ENCODE measurements at regions not wholly inside any gene's neighbourhood (a gene's known extent, or its start where the extent isn't known, plus 50 kb on each side); places are given as distances from the start of the nearest gene placed in this dataset.
"Not testable (repeated sequence)": the region's sequence is repeated elsewhere in the genome, so short reads cannot be mapped to it uniquely, and the experiment has no call there.

- no peak for DNase-seq
Observed at GRCh38 chr4:179040259-179040658, 1598.0 kb upstream of the AGA start.

- DNase-seq: no peak
Observed at GRCh38 chr4:179048839-179049453, 1606.7 kb upstream of the AGA start.

DNA sequence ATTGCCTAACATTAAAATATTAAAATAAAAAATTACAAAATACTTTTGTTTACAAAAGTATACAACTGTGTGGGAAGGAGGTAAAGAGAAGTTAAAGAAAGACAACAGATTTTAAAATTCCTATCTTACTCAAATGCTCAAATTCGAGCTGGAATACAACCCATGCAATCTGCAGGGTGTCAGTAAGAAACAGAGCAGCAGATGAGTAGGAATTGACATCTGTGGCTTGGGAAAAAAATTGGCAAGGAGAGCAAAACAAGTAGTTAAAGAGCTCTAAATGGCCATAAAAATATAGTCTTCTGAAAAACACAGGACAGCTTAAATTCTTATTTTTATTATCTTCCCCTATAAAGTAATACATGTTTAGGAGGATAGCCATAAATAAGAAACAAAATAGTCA lies 1609.0 kb upstream of the AGA start:
- no peak for DNase-seq

- no peak for DNase-seq
Observed at GRCh38 chr4:179059396-179059795, 1617.2 kb upstream of the AGA start.

DNA sequence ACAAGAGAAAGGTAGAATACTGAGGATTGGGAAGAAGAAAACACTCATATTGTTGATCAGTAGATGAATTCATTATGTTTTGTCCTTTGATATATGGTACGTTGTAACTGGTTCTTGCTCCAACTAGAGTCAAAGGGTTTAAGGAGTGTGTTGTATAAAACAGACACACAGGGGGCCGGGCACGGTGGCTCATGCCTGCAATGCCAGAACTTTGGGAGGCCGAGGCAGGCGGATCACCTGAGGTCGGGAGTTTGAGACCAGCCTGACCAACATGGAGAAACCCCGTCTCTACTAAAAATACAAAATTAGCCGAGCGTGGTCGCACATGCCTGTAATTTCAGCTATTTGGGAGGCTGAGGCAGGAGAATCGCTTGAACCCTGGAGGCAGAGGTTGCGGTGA lies 1624.0 kb upstream of the AGA start:
- DNase-seq: not testable (repeated sequence)

- DNase-seq: no peak
Observed at GRCh38 chr4:179071131-179071530, 1628.9 kb upstream of the AGA start.

GRCh38 chr4:179076865-179077264 lies 1634.6 kb upstream of the AGA start:
- DNase-seq: no peak

- no peak for DNase-seq
Observed at GRCh38 chr4:179095585-179096221, 1653.5 kb upstream of the AGA start.

GRCh38 chr4:179097741-179098140 lies 1655.5 kb upstream of the AGA start:
- DNase-seq: no peak

DNA sequence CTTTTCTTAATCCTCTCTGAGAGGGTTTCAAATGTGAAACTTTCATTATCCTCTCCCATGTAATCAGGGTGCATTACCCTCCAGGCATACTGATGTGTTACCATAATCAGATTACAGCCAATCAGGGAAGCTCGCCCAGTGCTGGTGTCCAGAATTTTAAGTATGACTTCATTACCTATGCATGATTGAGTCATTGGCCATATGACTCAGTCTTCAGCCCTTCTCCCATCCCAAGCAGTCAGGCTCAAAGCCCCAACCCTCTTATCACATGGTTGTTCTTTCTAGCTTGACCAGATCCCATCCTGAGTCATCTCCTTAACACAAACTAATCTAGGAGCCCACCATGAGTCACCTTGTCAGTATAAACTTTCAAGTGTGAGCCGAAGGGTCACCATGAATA lies 1668.1 kb upstream of the AGA start:
- DNase-seq: no peak

DNA sequence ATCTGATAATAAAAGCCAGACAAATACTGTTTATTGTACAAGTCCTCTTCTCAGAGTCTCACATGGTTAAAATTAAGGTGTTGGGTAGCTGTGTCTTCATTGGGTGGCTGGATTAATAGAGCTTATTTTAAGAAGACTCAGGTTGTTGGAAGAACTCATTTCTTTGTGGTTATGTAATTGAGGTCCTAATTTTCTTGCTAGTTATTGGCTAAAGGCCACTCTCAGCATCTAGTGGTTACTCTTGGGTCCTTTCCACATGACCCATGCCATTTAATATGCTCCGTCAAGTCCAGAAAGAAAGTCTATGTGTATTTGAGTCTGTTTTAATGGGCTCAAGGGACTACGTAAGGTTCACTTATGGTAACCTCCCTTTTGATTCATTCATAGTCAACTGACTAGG lies 1668.6 kb upstream of the AGA start:
- no peak for DNase-seq

- no peak for DNase-seq
Observed at GRCh38 chr4:179112441-179113170, 1670.4 kb upstream of the AGA start.

GRCh38 chr4:179114615-179115014 lies 1672.4 kb upstream of the AGA start:
- no peak for DNase-seq

DNA sequence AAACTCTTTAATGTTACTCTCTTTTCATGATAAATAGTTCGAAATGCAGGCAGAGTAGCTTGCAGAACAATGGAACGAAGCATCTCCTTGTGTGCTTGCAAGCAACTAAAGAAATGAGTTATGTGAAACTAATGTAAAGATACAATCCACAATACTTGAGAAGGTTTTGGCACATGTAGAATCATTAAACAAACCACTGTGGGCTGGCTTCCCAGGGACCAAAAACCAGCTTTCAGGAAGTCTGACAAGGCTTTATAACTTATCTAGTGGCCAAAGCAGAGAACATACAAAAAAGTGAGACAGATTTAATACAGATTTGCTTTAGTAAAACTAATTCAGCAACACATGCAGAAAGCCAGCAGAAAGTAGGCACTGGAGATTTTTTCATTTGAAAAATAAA lies 1673.8 kb upstream of the AGA start:
- DNase-seq: no peak

GRCh38 chr4:179116581-179116980 lies 1674.3 kb upstream of the AGA start:
- no peak for DNase-seq

- no peak for DNase-seq
Observed at GRCh38 chr4:179123084-179123483, 1680.8 kb upstream of the AGA start.

GRCh38 chr4:179124419-179124818 lies 1682.2 kb upstream of the AGA start:
- DNase-seq: no peak

DNA sequence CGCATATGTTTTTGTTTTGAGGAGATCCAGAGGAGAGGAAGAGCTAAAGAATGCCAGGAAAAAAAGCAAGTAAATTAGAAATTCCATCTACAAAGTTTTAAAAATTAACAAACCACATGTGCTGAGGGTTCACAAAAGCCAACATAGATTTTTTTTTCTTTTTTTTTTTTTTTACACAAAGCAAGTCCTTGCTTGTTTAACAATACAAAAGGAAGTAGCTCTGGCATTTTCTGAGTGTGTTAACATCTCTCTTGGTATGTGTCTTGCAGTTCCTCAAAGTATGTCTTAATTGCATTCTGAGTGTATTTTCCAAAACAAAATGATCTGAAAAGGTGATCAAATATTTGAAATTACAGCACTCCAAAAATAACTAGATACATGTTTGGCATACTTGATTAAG lies 1682.7 kb upstream of the AGA start:
- DNase-seq: no peak

DNA sequence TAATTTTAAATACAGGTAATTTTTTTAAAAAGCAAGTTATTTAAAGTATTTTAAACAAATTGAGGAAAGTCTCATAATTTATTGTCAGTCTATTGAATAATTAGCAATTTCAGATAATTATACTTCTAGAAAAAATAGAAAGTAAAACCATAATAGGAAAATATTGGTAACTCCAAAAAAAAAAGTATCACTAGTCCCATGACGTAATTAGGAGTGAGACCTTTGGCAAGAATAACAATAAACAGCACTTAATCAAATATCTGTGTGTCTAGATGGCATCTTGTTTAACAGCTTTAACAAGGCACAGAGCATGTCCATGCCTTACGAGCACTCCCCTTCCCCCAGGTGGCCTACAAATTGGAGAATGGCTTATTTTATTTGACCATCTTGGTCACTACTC lies 1683.6 kb upstream of the AGA start:
- DNase-seq: no peak

- no peak for DNase-seq
Observed at GRCh38 chr4:179128299-179128698, 1686.1 kb upstream of the AGA start.

- no peak for DNase-seq
Observed at GRCh38 chr4:179130122-179130714, 1688.0 kb upstream of the AGA start.

DNA sequence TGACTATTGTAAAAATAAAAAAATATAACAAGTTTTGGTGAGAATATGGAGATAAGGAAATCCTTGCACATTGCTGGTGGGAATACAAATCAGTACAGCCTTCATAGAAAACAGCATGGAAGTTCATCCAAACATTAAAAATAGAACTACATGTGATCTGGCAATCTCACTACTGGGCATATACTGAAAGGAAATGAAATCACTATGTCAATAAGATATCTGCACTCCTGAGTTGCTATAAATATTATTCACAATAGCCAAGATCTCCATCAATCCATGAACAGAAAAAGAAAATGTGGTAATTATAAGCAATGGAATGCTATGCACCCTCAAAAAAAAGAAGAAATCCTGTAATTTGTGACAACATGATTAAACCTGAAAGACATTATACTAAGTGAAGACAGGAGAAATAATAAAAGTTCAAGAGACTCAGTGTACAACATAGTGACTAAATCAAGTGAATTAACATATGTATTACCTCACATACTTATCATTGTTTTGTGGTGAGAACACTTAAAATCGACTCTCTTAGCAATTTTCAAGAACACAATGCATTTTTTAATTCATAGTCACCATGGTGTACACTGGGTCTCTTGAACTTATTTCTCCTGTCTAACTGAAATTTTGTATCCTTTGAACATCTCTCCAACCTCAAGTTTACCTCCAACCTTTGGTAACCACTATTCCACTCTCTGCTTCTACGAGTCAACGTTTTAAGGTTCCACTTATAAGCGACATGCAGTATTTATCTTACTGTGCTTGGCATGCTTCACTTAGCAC lies 1703.7 kb upstream of the AGA start:
- DNase-seq: no peak

DNA sequence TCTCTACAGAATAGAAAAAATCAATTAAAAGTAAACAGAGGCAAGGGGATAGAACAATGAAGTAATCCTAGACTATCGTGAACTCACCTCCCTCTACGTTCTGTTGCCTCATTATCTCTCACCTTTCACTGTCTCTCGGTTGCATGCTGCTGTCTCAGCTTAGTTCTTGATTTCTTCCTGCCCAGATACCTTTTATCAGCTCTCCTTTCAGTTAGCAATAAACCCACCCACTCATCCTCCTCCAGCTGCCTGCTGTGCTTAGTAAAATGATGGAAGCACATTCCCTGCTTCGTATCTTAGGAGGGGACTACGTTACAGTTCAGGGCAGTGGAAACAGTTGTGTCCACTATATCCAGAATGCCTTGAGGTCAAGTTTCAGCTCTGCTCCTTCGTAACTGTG lies 1709.5 kb upstream of the AGA start:
- DNase-seq: no peak

Measured in CD4-positive, alpha-beta T cell treated with Interferon gamma for 1 hour (primary cell).